HUES48 (cell line): ENCODE measurements at regions not wholly inside any gene's neighbourhood (a gene's known extent, or its start where the extent isn't known, plus 50 kb on each side); places are given as distances from the start of the nearest gene placed in this dataset.

ENCODE experiments used
- H3K27ac ChIP-seq: one replicate; pipeline ENCODE4 v1.7.0; 2013; ENCODE audit warnings: low read depth, low read length, inconsistent platforms
- H3K27me3 ChIP-seq: 2 replicates; pipeline ENCODE4 v1.6.1; 2013; ENCODE audit warnings: mild to moderate bottlenecking, low read length; ENCODE audit not compliant: control insufficient read depth, insufficient read depth
- H3K36me3 ChIP-seq: 2 replicates; pipeline ENCODE4 v1.6.1; 2013; ENCODE audit warnings: low read length; ENCODE audit not compliant: control insufficient read depth, insufficient read depth
- H3K4me1 ChIP-seq: 2 replicates; pipeline ENCODE4 v1.6.1; 2013; ENCODE audit warnings: mild to moderate bottlenecking, low read length; ENCODE audit not compliant: control insufficient read depth, insufficient read depth
- H3K4me3 ChIP-seq: 2 replicates; pipeline ENCODE4 v1.5.1; 2013; ENCODE audit warnings: mild to moderate bottlenecking, low read depth, low read length
- H3K9ac ChIP-seq: 2 replicates; pipeline ENCODE4 v1.6.1; 2013; ENCODE audit warnings: mild to moderate bottlenecking, low read depth, low read length, moderate library complexity
- H3K9me3 ChIP-seq: 2 replicates; pipeline ENCODE4 v1.6.1; 2013; ENCODE audit warnings: low read length; ENCODE audit not compliant: control insufficient read depth, insufficient read depth

- no peak overlapping the region for H3K27ac ChIP-seq
- H3K36me3 ChIP-seq: no peaks in the 10 kb centered on the region
- no peak overlapping the region for H3K4me3 ChIP-seq
- H3K4me1 ChIP-seq: no peaks in the 10 kb centered on the region
- H3K27me3 ChIP-seq: no peaks in the 10 kb centered on the region
- no peak overlapping the region for H3K9ac ChIP-seq
- H3K9me3 ChIP-seq: no peaks in the 10 kb centered on the region
Measured at GRCh38 chr11:128299132-128299726, 288.1 kb downstream of the ETS1 start.

DNA sequence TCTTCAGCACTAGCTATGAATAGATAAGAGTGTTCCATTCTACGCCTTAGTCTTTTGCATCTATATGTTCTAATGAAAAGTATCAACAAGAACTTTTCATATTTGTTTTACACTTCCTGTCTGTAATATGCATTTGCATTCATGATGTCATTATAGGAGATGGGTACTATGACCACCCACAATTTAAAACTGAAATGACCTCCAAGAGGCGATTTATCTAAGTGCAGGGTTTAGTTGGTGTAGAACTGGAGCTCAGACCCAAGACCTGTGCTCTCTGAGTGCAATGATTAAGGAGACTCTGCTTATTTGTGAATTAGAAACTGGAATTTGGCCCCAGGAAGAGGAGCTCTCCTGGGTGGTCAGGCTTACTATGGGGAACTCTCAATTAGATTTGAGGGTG is 289.1 kb downstream of the ETS1 start:
- no peaks in the 10 kb centered on the region for H3K27me3 ChIP-seq
- H3K9ac ChIP-seq: no peak overlapping the region
- no peaks in the 10 kb centered on the region for H3K9me3 ChIP-seq
- no peak overlapping the region for H3K27ac ChIP-seq
- no peak overlapping the region for H3K4me3 ChIP-seq
- H3K4me1 ChIP-seq: no peaks in the 10 kb centered on the region
- no peaks in the 10 kb centered on the region for H3K36me3 ChIP-seq

DNA sequence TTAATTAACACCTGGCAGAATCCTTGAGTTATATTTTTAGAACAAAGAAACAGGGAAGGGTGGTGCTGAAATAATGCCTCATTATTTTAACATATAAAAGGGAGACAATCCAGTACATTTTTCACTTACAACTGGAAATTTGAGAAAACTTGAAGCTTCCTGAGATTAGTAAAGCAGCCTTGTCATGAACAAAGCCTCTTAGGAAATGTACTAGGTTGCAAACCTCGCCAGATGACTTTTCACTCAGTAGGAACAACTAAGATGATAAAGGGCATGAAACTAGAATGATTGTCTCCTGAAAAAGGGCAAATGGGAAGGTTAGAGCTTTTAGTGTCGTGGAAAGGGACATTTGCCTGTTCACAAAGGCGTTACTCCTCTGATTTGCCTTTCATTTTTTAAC is 289.6 kb downstream of the ETS1 start:
- Histone ChIP-seq H3K9me3 (no peaks in the 10 kb centered on the region), H3K9ac (no peak overlapping the region), H3K27me3 (no peaks in the 10 kb centered on the region), H3K27ac (no peak overlapping the region), H3K36me3 (no peaks in the 10 kb centered on the region), H3K4me1 (no peaks in the 10 kb centered on the region), H3K4me3 (no peak overlapping the region)

DNA sequence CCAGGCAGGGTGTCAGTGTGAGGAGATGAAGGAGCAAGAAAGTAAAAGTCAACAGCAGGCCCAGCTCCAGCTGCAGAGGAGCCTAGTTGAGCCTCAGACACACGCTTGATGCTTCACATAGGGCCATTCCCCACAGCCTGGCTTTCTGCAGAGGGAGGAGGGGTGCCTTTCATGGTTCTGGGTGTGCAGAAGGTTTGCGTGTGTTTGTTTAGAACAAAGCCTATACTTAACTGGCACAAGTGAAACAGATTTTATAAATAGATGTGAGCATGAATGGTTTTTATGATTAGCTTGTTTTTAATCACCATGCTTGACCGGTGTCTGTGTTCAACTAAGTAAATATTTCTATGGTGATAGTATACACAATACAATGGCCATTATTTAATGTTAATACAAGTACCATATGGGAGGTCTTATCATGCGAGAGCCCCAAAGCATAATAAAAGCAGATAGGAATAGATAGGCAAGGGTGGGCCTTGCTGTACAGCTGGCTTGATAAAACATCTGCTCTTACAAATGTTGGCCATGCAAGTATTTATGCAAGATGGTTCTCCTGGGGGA is 290.2 kb downstream of the ETS1 start:
- Histone ChIP-seq H3K4me1 (no peaks in the 10 kb centered on the region), H3K27me3 (no peaks in the 10 kb centered on the region), H3K4me3 (no peak overlapping the region), H3K9ac (no peak overlapping the region), H3K36me3 (no peaks in the 10 kb centered on the region), H3K9me3 (no peaks in the 10 kb centered on the region), H3K27ac (no peak overlapping the region)

DNA sequence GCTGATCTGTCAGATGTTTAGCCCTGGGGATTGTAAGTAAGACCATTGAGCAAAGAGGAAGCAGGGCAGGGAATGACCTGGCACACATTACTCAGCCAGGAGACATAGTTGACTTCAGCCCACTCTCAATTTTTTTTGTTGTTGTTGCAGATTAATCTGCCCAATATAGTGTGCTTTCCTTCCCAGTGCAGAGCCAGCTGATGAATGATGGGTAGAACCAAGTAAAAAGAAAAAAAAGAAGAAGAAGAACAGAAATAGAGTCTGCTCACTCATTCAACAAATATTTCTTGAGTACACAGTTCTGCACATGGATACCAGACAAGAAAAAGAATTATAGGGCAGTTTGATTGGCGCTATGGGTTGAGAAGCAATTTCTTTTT is 292.7 kb downstream of the ETS1 start:
- Histone ChIP-seq H3K9ac (no peak overlapping the region), H3K27ac (no peak overlapping the region), H3K36me3 (no peaks in the 10 kb centered on the region), H3K4me3 (no peak overlapping the region), H3K27me3 (no peaks in the 10 kb centered on the region), H3K9me3 (no peaks in the 10 kb centered on the region), H3K4me1 (no peaks in the 10 kb centered on the region)

DNA sequence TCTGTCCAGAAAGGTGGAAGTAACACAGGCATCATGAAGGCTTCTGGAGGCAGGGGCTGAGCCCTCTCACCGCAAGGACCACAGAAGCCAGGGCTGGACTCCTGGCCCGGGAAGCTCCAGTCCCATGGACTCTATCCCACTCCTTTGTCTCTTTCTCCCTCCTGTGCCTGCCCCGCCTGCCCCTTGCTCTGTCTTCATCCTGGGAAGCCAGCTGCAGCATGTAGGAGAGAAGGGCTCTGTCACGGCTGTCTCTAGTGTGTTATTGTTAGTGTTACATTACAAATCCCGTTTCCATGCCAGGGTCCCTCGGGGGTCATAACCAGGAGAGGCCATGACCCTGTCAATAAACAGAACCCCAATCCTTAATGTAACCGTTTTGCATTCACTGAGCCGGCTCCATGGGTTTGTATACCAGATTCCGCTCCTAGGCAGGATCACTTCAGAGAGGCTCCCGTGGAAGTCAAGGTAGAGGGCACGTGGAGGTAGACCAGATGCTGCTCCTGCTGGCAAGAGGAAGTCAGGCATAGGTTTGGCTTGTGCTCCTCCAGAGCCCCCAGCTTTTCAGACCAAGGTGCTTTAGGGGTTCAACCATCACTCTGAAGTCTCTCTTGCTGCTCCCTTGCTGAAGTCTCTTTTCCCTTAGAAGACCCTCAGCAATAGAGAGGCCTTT is 293.2 kb downstream of the ETS1 start:
- Histone ChIP-seq H3K4me3 (no peak overlapping the region), H3K4me1 (no peaks in the 10 kb centered on the region), H3K9ac (no peak overlapping the region), H3K9me3 (no peaks in the 10 kb centered on the region), H3K27ac (no peak overlapping the region), H3K27me3 (no peaks in the 10 kb centered on the region), H3K36me3 (no peaks in the 10 kb centered on the region)

DNA sequence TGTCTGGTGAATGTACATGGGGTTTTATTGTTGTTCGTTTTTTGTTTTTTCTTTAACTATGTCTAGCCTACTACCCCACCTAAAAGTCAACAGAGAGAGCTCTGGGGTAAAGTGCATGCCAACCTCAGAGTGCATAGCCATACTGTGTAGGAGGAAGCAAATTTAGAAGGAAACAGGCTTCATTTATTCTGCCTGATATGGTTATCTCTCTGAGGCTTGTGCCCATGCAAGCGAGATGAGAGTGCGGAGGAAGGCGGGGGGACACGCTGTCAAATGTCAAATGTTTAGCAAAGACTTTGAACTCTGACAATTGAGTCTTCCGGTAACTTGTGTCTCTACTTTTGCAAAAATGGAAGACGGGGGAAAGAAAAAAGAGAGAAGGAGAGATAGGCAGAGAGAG is 295.5 kb downstream of the ETS1 start:
- Histone ChIP-seq H3K4me3 (no peak overlapping the region), H3K27me3 (no peaks in the 10 kb centered on the region), H3K27ac (no peak overlapping the region), H3K4me1 (no peaks in the 10 kb centered on the region), H3K36me3 (no peaks in the 10 kb centered on the region), H3K9ac (no peak overlapping the region), H3K9me3 (no peaks in the 10 kb centered on the region)

DNA sequence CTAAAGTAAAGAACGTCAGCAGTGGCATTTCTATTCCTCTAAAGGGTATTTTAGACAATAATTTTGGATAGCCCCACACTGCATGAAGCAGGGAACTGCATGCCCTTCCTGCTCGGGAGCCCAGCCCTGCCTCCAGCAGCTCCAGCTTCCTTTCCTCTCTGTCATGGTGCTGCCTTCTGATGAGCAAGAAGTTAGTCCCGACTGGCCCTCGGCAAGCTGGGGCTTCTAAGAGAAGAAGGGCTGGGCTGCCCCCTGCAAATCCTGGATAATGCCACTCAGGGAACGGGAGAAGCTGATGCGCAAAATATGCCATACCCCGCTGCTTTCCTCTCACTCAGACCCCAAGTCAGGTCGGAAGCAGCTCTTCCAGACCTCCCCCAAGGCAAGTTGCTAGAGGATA is 296.4 kb downstream of the ETS1 start:
- no peaks in the 10 kb centered on the region for H3K36me3 ChIP-seq
- no peaks in the 10 kb centered on the region for H3K4me1 ChIP-seq
- no peak overlapping the region for H3K27ac ChIP-seq
- no peak overlapping the region for H3K4me3 ChIP-seq
- no peak overlapping the region for H3K9ac ChIP-seq
- no peaks in the 10 kb centered on the region for H3K27me3 ChIP-seq
- no peaks in the 10 kb centered on the region for H3K9me3 ChIP-seq

DNA sequence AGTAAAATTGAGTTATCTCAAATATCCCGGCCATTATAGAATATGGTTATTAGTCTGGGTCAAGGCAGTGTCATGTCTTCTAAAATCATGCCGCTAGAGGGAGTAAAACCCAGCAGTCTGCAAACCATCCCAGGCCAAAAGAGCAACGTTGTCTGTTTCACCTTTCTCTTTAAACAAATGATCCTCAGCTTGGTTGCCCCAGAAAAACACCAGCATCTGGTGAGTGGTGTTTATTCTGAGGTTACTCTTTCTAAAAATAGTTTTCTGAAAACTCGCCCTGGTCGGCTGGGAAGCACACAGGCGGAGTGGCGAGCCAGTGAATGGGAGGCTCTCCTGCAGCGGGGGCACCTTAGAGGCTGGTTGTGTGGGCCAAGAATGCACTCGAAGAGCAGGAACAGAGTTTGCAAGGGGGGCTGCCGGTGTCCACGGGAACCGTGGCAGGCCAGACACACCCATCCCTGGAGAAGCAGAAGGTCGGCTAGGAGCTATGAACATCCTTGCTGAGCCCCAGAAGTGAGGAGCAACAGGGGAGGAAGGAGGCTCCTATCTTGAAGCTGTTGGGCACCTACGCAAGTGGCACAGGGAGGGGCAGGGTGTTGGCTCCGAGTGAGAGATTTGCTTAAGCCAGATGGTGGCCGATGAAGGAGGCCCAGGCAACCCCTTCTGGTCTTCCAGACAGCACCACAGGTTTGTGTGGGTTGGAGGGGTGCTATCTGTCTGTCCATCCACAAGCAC is 297.1 kb downstream of the ETS1 start:
- no peaks in the 10 kb centered on the region for H3K4me1 ChIP-seq
- no peak overlapping the region for H3K27ac ChIP-seq
- H3K9me3 ChIP-seq: no peaks in the 10 kb centered on the region
- H3K27me3 ChIP-seq: no peaks in the 10 kb centered on the region
- no peaks in the 10 kb centered on the region for H3K36me3 ChIP-seq
- no peak overlapping the region for H3K9ac ChIP-seq
- no peak overlapping the region for H3K4me3 ChIP-seq

GRCh38 chr11:128289048-128289447 is 298.3 kb downstream of the ETS1 start:
- no peaks in the 10 kb centered on the region for H3K4me1 ChIP-seq
- H3K9ac ChIP-seq: no peak overlapping the region
- no peaks in the 10 kb centered on the region for H3K9me3 ChIP-seq
- no peak overlapping the region for H3K4me3 ChIP-seq
- no peak overlapping the region for H3K27ac ChIP-seq
- no peaks in the 10 kb centered on the region for H3K36me3 ChIP-seq
- H3K27me3 ChIP-seq: no peaks in the 10 kb centered on the region

DNA sequence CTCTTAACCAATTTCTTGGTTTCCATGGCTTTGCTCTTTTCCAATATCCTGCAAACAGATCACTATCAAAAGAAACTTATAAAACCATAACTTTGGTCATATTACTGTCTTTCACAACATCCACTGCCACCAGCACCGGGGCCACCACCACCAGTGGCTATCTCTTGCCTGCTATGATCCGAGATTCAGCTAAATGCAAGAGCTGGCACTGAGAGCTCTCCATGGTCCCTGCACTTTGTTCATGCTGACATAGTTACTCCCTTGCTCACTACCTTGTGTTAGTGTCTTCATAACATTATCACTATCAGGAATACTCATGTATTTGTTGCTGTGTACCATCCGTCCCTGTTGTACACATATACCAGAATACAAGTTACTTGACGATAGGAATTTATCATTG is 299.0 kb downstream of the ETS1 start:
- H3K9me3 ChIP-seq: no peaks in the 10 kb centered on the region
- H3K27ac ChIP-seq: no peak overlapping the region
- no peaks in the 10 kb centered on the region for H3K27me3 ChIP-seq
- no peaks in the 10 kb centered on the region for H3K36me3 ChIP-seq
- no peak overlapping the region for H3K4me3 ChIP-seq
- no peak overlapping the region for H3K9ac ChIP-seq
- no peaks in the 10 kb centered on the region for H3K4me1 ChIP-seq
